ENCODE measurements at regions not wholly inside any gene's neighbourhood (a gene's known extent, or its start where the extent isn't known, plus 50 kb on each side); places are given as distances from the start of the nearest gene placed in this dataset.
"Not testable (repeated sequence)": the region's sequence is repeated elsewhere in the genome, so short reads cannot be mapped to it uniquely, and the experiment has no call there.

DNA sequence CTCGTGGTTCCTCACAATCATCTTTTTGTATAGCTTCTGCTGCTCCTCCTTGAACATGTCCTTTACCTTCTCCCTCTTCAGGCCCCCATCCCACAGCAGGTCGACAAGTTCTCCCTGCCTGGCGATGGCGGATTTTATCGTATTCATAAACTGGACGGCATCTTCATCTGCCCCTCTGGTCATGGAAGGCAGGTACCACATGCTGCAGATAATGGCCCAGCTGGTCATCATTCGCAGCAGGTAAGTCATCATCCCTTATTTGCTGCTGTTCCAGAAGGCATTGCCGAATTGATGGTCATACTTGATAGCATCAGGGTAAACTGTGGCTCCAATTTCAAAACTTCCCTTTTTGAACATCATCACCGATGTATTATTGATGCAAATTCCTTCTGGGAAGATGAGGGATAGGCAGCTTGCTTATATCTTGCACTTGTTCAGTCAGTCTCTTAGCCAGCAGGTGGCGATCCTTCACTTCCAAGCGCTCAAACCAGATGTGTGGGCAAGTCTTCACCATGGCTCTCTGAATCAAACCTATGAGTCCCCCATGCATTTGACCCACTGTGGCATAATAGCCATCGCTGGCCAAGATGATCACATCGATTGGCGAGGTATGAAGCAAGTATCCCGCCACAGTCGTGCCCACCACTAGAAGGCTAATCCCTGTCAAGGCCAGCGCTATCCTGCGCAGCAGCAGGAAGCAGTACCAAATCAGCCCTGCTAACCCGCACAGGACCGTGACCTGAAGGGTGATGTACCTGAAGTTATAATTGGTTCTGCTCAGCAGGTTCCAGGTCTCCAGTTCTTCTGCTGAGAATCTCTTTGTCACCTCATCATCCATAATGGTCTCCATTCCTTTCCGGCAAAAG is 381.5 kb upstream of the STXBP6 start:
- no peak for DNase-seq

GRCh38 chr14:25430808-25431207 is 380.9 kb upstream of the STXBP6 start:
- no peak for DNase-seq

- DNase-seq: no peak
These were observed 363.1 kb upstream of the STXBP6 start for GRCh38 chr14:25412998-25413397.

DNA sequence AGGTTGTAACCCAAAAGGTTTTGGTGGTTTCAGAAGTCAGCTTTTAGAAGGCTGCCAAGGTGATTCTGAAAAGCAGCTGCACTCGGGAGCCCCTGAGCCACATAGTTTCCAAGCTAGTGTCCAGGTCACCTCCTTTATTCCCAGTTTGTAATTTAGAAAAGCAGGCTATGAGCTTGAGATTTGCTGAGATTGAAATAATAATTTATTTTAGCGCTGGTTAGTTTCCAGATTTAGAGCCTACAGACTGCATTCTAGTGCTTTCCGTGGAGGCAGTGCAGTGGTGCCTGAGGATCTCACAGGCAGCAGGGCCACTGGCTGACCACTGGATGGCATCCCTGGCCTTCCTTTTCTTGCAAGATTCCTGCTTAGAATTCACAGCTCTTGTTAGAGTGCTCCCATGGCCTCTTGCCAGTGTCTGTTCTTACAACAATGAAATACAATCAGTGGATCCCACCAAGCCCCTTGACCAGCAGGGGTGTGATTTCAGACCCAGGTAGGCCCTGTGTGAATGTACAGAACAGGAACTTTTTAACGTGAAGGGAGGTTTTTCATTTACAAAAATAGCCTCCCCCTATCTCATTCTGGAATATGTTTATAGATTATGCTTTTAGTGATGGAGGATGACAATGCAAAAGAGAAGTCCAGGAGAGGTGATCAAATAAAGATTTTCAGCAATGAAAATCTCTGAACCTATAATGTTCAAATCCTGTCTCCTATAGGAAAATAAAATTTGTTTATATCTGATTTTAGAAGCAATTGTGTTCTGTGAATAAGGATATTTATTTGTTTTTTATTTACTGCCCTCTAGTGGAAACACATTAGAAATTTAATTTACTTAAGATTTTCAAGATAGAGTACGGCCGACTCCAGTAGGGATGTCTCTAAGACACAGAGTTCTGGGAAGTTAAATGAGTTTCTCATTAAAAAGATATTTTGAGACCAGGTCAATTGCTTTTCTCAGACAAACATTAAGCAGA is 362.1 kb upstream of the STXBP6 start:
- DNase-seq: no peak

DNA sequence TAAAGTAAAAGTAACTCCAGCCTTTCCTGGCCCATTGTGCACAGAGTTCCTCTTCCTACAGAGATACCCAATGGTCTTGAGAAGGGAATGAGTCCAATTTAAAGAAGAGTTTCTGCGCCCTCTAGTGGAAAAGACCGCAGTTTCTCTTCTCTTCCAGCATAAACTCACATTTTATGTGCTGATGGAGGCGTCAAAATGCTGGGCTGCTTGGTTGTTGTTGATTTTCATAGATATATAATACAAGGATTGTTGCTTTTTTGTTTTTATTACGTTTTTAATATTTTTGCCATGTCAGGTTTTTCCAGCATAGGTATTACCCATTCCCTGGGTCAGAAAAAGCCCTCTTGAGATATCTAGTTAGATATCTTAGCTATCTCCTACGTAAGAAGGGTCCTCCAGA is 356.9 kb upstream of the STXBP6 start:
- peak; percentile 40 for DNase-seq

DNA sequence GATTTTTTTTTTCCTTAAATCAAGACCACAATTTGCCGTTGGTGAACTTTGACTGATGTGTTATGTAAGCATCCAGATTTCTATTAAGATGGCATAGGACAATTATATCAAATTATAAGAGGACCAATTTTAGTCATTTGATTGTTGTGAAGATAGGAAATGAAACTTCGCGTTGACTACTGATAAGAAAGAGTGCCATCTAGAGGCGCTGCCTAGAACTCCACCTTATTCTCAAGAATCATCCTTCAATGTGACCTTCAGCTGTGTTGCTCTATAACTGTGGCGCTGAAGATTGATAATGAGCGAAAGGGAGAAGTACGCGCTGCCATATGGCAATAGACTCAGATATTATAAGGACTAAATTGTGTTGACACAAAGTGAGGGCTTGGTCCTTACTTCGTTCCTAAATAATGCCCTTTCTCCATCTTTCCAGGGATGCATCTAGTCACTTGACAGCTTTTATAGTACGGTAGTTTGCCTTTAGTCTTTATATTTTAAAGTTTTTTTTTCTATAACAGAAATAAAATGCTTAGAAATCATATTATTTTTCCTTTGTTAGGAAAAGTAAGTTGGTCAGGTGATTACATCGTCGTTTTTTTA is 350.8 kb upstream of the STXBP6 start:
- DNase-seq: peak; percentile 43

- peak; percentile 39 for DNase-seq
These were observed 346.2 kb upstream of the STXBP6 start for GRCh38 chr14:25396128-25396527.

GRCh38 chr14:25394791-25395391 is 344.9 kb upstream of the STXBP6 start:
- peak; percentile 1 for DNase-seq

DNA sequence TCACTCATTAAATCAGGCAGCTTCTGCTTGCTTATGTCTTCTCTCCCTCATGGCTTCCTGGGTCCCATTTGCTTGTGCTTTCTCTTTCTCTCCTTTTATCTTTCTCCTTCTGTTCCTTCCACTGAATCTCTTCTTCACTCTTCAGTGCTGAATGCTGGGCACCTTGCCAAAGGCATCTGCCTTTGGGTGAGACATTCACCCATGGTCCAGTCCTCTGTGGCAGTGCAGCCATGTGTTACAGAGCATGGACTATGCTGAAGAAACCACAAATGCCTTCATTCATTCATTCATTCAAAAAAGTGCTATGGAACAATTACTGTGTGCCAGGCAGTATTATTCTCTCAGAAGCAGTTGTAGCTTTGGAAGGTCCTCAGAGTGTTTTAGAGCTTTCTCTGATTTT is 344.4 kb upstream of the STXBP6 start:
- no peak for DNase-seq

DNA sequence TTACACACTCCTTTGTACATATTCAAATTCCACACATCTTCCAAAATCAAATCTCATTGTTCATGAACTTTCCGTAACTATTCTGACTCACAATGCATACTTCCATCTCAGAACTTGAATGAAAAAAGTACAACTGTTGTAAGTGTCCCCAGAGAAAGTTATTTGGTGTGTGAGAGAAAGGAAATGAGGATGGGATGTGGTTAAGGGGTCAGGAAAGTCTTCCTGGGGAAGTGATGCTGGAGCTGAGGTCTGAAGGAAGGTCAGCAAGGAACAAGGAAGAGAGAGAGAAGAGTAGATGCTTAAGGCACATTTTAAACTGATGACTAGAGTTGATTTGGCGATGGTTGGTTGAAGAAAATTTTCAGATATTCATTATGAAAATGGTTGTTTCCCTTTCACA is 340.0 kb upstream of the STXBP6 start:
- DNase-seq: peak; percentile 8

GRCh38 chr14:25381498-25381897 is 331.6 kb upstream of the STXBP6 start:
- peak; percentile 8 for DNase-seq

DNA sequence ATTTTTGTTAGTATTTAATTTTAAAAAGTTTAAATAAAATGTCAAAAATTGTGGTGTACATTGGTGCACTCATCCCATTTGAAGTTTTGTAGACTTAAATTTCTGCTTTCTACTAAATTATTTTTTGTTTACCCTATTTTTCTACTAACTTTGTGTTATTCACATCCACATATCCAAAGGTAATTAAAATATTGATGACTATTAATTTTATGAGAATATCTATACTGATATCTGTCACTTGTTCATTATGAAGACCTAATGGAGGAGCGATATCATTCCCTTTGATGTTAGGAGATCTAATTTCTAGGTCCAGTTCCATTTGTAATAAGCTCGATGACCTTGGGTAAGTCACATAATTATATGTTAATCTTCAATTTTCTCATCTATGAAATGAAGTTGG is 325.7 kb upstream of the STXBP6 start:
- DNase-seq: no peak

- DNase-seq: no peak
These were observed 321.1 kb upstream of the STXBP6 start for GRCh38 chr14:25371068-25371467.

DNA sequence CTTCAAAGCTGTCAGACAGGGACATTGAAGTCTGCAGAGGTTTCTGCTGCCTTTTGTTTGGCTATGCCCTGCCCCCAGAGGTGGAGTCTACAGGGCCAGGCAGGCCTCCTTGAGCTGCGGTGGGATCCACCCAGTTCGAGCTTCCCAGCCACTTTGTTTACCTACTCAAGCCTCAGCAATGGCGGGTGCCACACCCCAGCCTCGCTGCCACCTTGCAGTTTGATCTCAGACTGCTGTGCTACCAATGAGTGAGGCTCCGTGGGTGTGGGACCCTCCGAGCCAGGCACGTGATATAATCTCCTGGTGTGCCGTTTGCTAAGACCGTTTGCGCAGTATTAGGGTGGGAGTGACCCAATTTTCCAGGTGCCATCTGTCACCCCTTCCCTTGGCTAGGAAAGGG is 320.1 kb upstream of the STXBP6 start:
- DNase-seq: not testable (repeated sequence)

GRCh38 chr14:25358330-25358729 is 308.4 kb upstream of the STXBP6 start:
- DNase-seq: no peak

- peak; percentile 12 for DNase-seq
These were observed 301.3 kb upstream of the STXBP6 start for GRCh38 chr14:25351269-25351668.

- DNase-seq: no peak
These were observed 300.9 kb upstream of the STXBP6 start for GRCh38 chr14:25350802-25351201.

DNA sequence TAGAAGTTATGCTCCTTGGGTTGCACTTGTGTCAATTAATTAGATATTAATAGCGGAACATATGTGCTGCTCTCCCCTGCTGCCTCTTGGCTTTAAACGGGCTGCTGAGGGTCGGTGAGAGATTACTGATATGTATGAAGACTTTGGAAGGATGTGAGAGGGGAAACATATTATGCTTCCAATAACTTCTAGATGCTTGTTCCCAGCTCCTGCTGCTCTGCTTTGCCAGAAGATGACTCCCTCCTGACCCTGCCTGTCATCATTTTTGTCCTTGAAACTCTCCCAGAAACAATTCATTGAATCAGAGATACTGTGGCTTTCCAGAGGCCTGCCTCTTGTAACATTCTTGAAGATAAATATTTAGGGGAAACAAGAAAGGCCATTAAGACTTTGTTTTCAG is 300.1 kb upstream of the STXBP6 start:
- DNase-seq: no peak

- peak; percentile 14 for DNase-seq
These were observed 299.3 kb upstream of the STXBP6 start for GRCh38 chr14:25349269-25349668.

GRCh38 chr14:25340882-25341281 is 290.9 kb upstream of the STXBP6 start:
- no peak for DNase-seq

GRCh38 chr14:25322784-25323183 is 272.8 kb upstream of the STXBP6 start:
- DNase-seq: no peak

DNA sequence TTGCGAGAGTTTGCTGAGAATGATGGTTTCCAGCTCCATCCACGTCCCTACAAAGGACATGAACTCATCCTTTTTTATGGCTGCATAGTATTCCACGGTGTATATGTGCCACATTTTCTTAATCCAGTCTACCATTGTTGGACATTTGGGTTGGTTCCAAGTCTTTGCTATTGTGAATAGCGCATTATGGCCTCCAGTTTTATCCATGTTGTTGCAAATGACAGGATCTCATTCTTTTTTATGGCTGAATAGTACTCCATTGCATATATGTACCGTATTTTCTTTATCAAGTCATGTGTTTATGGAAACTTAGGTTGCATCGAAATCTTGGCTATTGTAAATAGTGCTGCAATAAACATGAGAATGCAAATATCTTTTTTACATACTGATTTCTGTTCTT is 266.1 kb upstream of the STXBP6 start:
- not testable (repeated sequence) for DNase-seq

- DNase-seq: no peak
These were observed 258.3 kb upstream of the STXBP6 start for GRCh38 chr14:25308244-25308643.
